OCI-LY3 (cell line): ENCODE measurements at regions not wholly inside any gene's neighbourhood (a gene's known extent, or its start where the extent isn't known, plus 50 kb on each side); places are given as distances from the start of the nearest gene placed in this dataset.

Experiments
- H2AFZ ChIP-seq: fragments of 200-600, 300-600 bp; shearing (Covaris generic); 2 replicates; pipeline ENCODE4 v1.6.0; 2014; ENCODE audit warnings: antibody characterized with exemption, low read depth, low read length
- H3K27ac ChIP-seq: fragments of 200-600, 300-600 bp; sonication (generic); 2 replicates; pipeline ENCODE4 v1.5.1; 2014; ENCODE audit warnings: mild to moderate bottlenecking, low read length, moderate library complexity, mixed read lengths
- H3K27me3 ChIP-seq: fragments of 200-600, 300-600 bp; sonication (generic); 2 replicates; pipeline ENCODE4 v1.6.1; 2014; ENCODE audit warnings: low read depth, low read length, mixed read lengths
- H3K36me3 ChIP-seq: fragments of 200-600, 300-600 bp; sonication (generic); replicated peaks from 2 replicates; pipeline ENCODE3; 2014; ENCODE audit warnings: low read depth, low read length, mixed read lengths
- H3K4me1 ChIP-seq: fragments of 300-600, 200-600 bp; sonication (generic); 2 replicates; pipeline ENCODE4 v1.6.1; 2014; ENCODE audit warnings: low read length, mixed read lengths
- H3K4me2 ChIP-seq: fragments of 200-600, 300-600 bp; sonication (generic); 2 replicates; pipeline ENCODE4 v1.6.1; 2014; ENCODE audit warnings: low read length, mixed read lengths
- H3K4me3 ChIP-seq: fragments of 300-600, 200-600 bp; sonication (generic); 2 replicates; pipeline ENCODE4 v1.5.1; 2014; ENCODE audit warnings: antibody characterized with exemption, mild to moderate bottlenecking, low read length, moderate library complexity
- H3K79me2 ChIP-seq: fragments of 300-600, 200-600 bp; shearing (Covaris generic); 2 replicates; pipeline ENCODE4 v1.6.1; 2014; ENCODE audit warnings: mild to moderate bottlenecking, low read length, mixed read lengths
- H3K9ac ChIP-seq: fragments of 300-600, 200-600 bp; shearing (Covaris generic); 2 replicates; pipeline ENCODE4 v1.6.0; 2014; ENCODE audit warnings: mild to moderate bottlenecking, low read length, moderate library complexity
- H3K9me3 ChIP-seq: fragments of 200-600, 300-600 bp; shearing (Covaris generic); 2 replicates; pipeline ENCODE4 v1.6.1; 2014; ENCODE audit warnings: low read length, mixed read lengths; ENCODE audit not compliant: insufficient read depth
- H4K20me1 ChIP-seq: fragments of 200-600, 300-600 bp; sonication (generic); 2 replicates; pipeline ENCODE4 v1.6.1; 2016; ENCODE audit warnings: low read length, mixed read lengths; ENCODE audit not compliant: insufficient read depth
- CTCF ChIP-seq: fragments of 200-600, 300-600 bp; sonication (generic); IDR thresholded peaks from 2 replicates; pipeline ENCODE4 v1.5.1; 2014; ENCODE audit warnings: antibody characterized with exemption, low read length, low read depth
- EZH2phosphoT487 ChIP-seq: fragments of 200-600 bp; shearing (Covaris generic); IDR thresholded peaks from 2 replicates; pipeline ENCODE4 v1.6.1; 2018; ENCODE audit warnings: antibody characterized with exemption, mixed run types, low read depth

GRCh38 chr18:70985948-70986347, 697.1 kb downstream of the SOCS6 start:
- Histone ChIP-seq H2AFZ (no peak overlapping the region), H3K79me2 (no peaks in the 10 kb centered on the region)

GRCh38 chr18:70982292-70982691, 693.4 kb downstream of the SOCS6 start:
- Histone ChIP-seq H4K20me1 (no peaks in the 10 kb centered on the region), H2AFZ (no peak overlapping the region), H3K27ac (no peak overlapping the region)

More at GRCh38 chr18:70985948-70986347, 697.1 kb downstream of the SOCS6 start:
- Histone ChIP-seq H3K4me2 (no peak overlapping the region), H3K9ac (no peak overlapping the region), H3K27ac (no peak overlapping the region), H3K9me3 (peaks cover 7% of the 10 kb centered on the region), H3K4me3 (no peak overlapping the region), H4K20me1 (no peaks in the 10 kb centered on the region), H3K4me1 (no peaks in the 10 kb centered on the region), H3K27me3 (no peaks in the 10 kb centered on the region), H3K36me3 (no peaks in the 10 kb centered on the region)
- TF ChIP-seq EZH2phosphoT487 (no peak), CTCF (no peak)

GRCh38 chr18:70981400-70982140, 692.7 kb downstream of the SOCS6 start:
- H2AFZ ChIP-seq: no peak overlapping the region
- no peak overlapping the region for H3K4me2 ChIP-seq
- TF ChIP-seq EZH2phosphoT487: no peak
- no peak for TF ChIP-seq CTCF
- H3K4me3 ChIP-seq: no peak overlapping the region
- H3K4me1 ChIP-seq: no peaks in the 10 kb centered on the region
- no peak overlapping the region for H3K9ac ChIP-seq
- H3K27ac ChIP-seq: no peak overlapping the region
- H4K20me1 ChIP-seq: no peaks in the 10 kb centered on the region
- peaks cover 7% of the 10 kb centered on the region for H3K9me3 ChIP-seq
- H3K27me3 ChIP-seq: no peaks in the 10 kb centered on the region
- no peaks in the 10 kb centered on the region for H3K36me3 ChIP-seq
- H3K79me2 ChIP-seq: no peaks in the 10 kb centered on the region

More at GRCh38 chr18:70982292-70982691, 693.4 kb downstream of the SOCS6 start:
- no peak overlapping the region for H3K9ac ChIP-seq
- no peaks in the 10 kb centered on the region for H3K4me1 ChIP-seq
- H3K4me3 ChIP-seq: no peak overlapping the region
- H3K79me2 ChIP-seq: no peaks in the 10 kb centered on the region
- no peaks in the 10 kb centered on the region for H3K27me3 ChIP-seq
- no peaks in the 10 kb centered on the region for H3K36me3 ChIP-seq
- H3K9me3 ChIP-seq: peaks cover 7% of the 10 kb centered on the region
- H3K4me2 ChIP-seq: no peak overlapping the region
- TF ChIP-seq CTCF (no peak), EZH2phosphoT487 (no peak)

DNA sequence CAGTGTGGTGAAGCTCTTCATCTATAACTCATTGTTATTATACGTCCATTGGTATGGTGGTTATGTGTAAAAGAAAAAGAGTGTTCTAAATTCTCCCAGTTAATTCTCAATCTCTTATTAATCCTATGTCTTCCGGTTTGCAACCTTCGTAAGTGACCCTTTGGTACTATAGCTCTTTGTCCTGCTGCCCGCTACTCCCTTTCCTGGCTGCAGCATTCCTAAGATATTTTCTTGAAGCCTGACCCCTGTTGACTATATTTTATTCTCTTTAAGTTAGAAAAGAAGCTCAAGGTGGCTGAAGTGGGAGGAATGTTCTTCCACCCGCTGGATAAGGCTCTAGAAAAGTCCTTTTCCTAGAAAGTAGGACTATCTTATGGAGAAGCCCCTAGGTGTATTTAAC, 684.8 kb downstream of the SOCS6 start:
- Histone ChIP-seq H3K9ac (no peak overlapping the region), H3K27me3 (no peaks in the 10 kb centered on the region), H3K79me2 (no peaks in the 10 kb centered on the region), H3K4me1 (no peaks in the 10 kb centered on the region), H3K9me3 (no peaks in the 10 kb centered on the region), H3K36me3 (no peaks in the 10 kb centered on the region), H3K4me2 (no peak overlapping the region), H2AFZ (no peak overlapping the region), H3K4me3 (no peak overlapping the region), H3K27ac (no peak overlapping the region), H4K20me1 (no peaks in the 10 kb centered on the region)
- TF ChIP-seq CTCF (no peak), EZH2phosphoT487 (no peak)
